ENCODE measurements at regions not wholly inside any gene's neighbourhood (a gene's known extent, or its start where the extent isn't known, plus 50 kb on each side); places are given as distances from the start of the nearest gene placed in this dataset.

DNA sequence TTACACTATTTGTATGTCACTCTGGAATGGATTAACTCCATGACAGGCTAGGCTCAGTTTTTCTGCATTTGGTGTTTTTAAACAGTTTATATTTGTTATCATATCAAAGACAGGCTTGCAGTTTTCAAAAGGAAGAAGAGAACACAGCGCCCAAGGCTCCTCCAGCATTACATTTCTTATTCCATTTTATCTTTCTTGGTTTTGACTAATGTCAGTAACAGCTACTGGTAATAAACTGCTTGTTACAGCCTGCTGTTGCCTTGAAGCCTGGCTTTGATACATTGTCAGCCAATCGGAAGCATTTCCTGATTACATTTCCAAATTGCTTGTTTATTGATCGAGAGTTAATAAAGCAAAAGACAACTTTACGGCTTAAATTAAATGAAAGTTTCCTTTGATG lies 166.0 kb upstream of the MDFIC start:
- no peaks in the 10 kb centered on the region for H3K9me3 Mint-ChIP-seq (ENCODE audit: low read depth)
- H3K4me1 Mint-ChIP-seq (ENCODE audit: low read depth) = no peaks in the 10 kb centered on the region
- DNase-seq (ENCODE audit: low spot score, unreplicated experiment) = no peak
- no peak overlapping the region for H3K27ac Mint-ChIP-seq
- TF ChIP-seq CTCF (IDR thresholded peaks at IDR 0.05; ENCODE audit: unreplicated experiment) = no peak
- H3K4me3 Mint-ChIP-seq (ENCODE audit: low read depth) = no peak overlapping the region
- H3K36me3 Mint-ChIP-seq (ENCODE audit: insufficient read depth) = no peaks in the 10 kb centered on the region
- H3K27me3 Mint-ChIP-seq = no peaks in the 10 kb centered on the region

GRCh38 chr7:114758661-114759227 lies 163.2 kb upstream of the MDFIC start:
- H3K27me3 Mint-ChIP-seq = no peaks in the 10 kb centered on the region
- H3K9me3 Mint-ChIP-seq (ENCODE audit: low read depth) = no peaks in the 10 kb centered on the region
- no peak overlapping the region for H3K27ac Mint-ChIP-seq
- no peaks in the 10 kb centered on the region for H3K4me1 Mint-ChIP-seq (ENCODE audit: low read depth)
- TF ChIP-seq CTCF (IDR thresholded peaks at IDR 0.05; ENCODE audit: unreplicated experiment) = no peak
- no peak for DNase-seq (ENCODE audit: low spot score, unreplicated experiment)
- no peaks in the 10 kb centered on the region for H3K36me3 Mint-ChIP-seq (ENCODE audit: insufficient read depth)
- H3K4me3 Mint-ChIP-seq (ENCODE audit: low read depth) = no peak overlapping the region

- TF ChIP-seq CTCF (IDR thresholded peaks at IDR 0.05; ENCODE audit: unreplicated experiment) = no peak
- DNase-seq (ENCODE audit: low spot score, unreplicated experiment) = no peak
- no peaks in the 10 kb centered on the region for H3K9me3 Mint-ChIP-seq (ENCODE audit: low read depth)
- no peaks in the 10 kb centered on the region for H3K36me3 Mint-ChIP-seq (ENCODE audit: insufficient read depth)
- no peak overlapping the region for H3K4me3 Mint-ChIP-seq (ENCODE audit: low read depth)
- H3K27me3 Mint-ChIP-seq = no peaks in the 10 kb centered on the region
- no peaks in the 10 kb centered on the region for H3K4me1 Mint-ChIP-seq (ENCODE audit: low read depth)
- no peak overlapping the region for H3K27ac Mint-ChIP-seq
Observed at GRCh38 chr7:114759347-114760062, 162.4 kb upstream of the MDFIC start.

DNA sequence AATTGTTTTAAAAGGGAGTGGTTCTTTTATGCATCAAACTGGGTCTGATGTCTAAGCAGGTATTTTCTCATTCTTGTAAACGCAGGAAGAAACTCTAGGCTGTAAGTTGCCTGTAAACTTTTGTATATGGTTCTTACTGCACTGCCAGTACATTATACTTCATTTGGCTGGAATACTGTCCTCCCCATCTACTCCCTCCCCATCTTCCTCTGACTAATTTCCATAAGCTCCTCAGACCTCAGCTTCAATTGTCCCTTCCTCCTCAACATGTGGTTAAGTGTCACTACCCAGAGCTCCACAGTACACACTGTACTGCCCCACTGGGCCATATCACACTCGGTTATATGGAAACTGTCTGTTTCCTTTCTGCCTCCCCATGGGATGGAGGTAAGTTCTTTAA lies 161.4 kb upstream of the MDFIC start:
- DNase-seq (ENCODE audit: low spot score, unreplicated experiment) = no peak
- no peaks in the 10 kb centered on the region for H3K4me1 Mint-ChIP-seq (ENCODE audit: low read depth)
- TF ChIP-seq CTCF (IDR thresholded peaks at IDR 0.05; ENCODE audit: unreplicated experiment) = no peak
- no peak overlapping the region for H3K27ac Mint-ChIP-seq
- no peaks in the 10 kb centered on the region for H3K9me3 Mint-ChIP-seq (ENCODE audit: low read depth)
- no peaks in the 10 kb centered on the region for H3K36me3 Mint-ChIP-seq (ENCODE audit: insufficient read depth)
- H3K27me3 Mint-ChIP-seq = no peaks in the 10 kb centered on the region
- no peak overlapping the region for H3K4me3 Mint-ChIP-seq (ENCODE audit: low read depth)

GRCh38 chr7:114761973-114762372 lies 159.9 kb upstream of the MDFIC start:
- H3K4me1 Mint-ChIP-seq (ENCODE audit: low read depth) = no peaks in the 10 kb centered on the region
- H3K4me3 Mint-ChIP-seq (ENCODE audit: low read depth) = no peak overlapping the region
- no peaks in the 10 kb centered on the region for H3K9me3 Mint-ChIP-seq (ENCODE audit: low read depth)
- H3K36me3 Mint-ChIP-seq (ENCODE audit: insufficient read depth) = no peaks in the 10 kb centered on the region
- H3K27me3 Mint-ChIP-seq = no peaks in the 10 kb centered on the region
- no peak for TF ChIP-seq CTCF (IDR thresholded peaks at IDR 0.05; ENCODE audit: unreplicated experiment)
- no peak overlapping the region for H3K27ac Mint-ChIP-seq
- DNase-seq (ENCODE audit: low spot score, unreplicated experiment) = no peak

Data from progenitor cell of endocrine pancreas (in vitro differentiated cells).